ENCODE measurements at regions not wholly inside any gene's neighbourhood (a gene's known extent, or its start where the extent isn't known, plus 50 kb on each side); places are given as distances from the start of the nearest gene placed in this dataset.

GRCh38 chr12:116628989-116629388, 69.8 kb downstream of the MAP1LC3B2 start:
- H3K4me3 ChIP-seq (ENCODE audit: low read length), result no peak overlapping the region
- intact Hi-C loops (cut with DNase I, micrococcal nuclease), result no loop called here
- CTCF ChIA-PET, result no interaction called here

DNA sequence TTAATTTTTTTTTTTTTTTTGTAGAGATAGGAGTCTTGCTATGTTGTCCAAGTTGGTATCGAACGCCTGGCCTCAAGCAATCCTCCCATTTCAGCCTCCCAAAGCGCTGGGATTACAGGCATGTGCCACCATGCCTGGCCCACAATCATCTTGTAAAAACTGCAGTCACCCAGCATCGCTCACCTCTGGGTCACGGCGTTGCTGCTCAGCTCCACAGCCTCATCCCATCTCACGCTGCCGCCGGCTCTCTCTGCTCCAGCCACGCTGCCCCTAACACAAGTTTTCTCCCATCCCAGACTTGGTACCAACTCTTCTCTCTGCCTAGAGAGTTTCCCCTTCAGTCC, 69.2 kb downstream of the MAP1LC3B2 start:
- H3K4me1 Mint-ChIP-seq (ENCODE audit: low read depth), result no peaks in the 10 kb centered on the region
- intact Hi-C loops (cut with DNase I, micrococcal nuclease), result no loop called here
- no peak overlapping the region for H3K4me3 Mint-ChIP-seq
- Histone ChIP-seq H3K4me3 (ENCODE audit: low read length) (no peak overlapping the region), H3K4me1 (ENCODE audit: insufficient read depth, low read length) (no peaks in the 10 kb centered on the region), H3K36me3 (ENCODE audit: insufficient read depth, low read length) (no peaks in the 10 kb centered on the region), H3K27me3 (ENCODE audit: control insufficient read depth in 1 of 2, insufficient read depth in 2 of 2, low read length in 2 of 2) (peaks cover 4 to 5% of the 10 kb centered on the region in 2 experiments), H3K9me3 (ENCODE audit: control insufficient read depth in 1 of 2, insufficient read depth in 1 of 2, low read length in 2 of 2) (peaks cover 0 to 9% of the 10 kb centered on the region in 2 experiments), H3K27ac (ENCODE audit: low read depth in 1 of 2, low read length in 2 of 2) (no peak overlapping the region)
- H3K36me3 Mint-ChIP-seq (ENCODE audit: low read depth), result no peaks in the 10 kb centered on the region
- ATAC-seq (ENCODE audit: poor library complexity), result no peak
- DNase-seq, result no peak
- H3K27me3 Mint-ChIP-seq, result peaks cover 16% of the 10 kb centered on the region
- H3K27ac Mint-ChIP-seq, result no peak overlapping the region
- H3K9me3 Mint-ChIP-seq, result no peaks in the 10 kb centered on the region
- ChIA-PET POLR2A (no interaction called here), CTCF (no interaction called here)
- no peak for TF ChIP-seq CTCF (IDR thresholded peaks at IDR 0.05)

More at GRCh38 chr12:116628989-116629388, 69.8 kb downstream of the MAP1LC3B2 start:
- no peaks in the 10 kb centered on the region for H3K4me1 ChIP-seq (ENCODE audit: insufficient read depth, low read length)
- POLR2A ChIA-PET, result no interaction called here
- no peak overlapping the region for H3K27ac ChIP-seq (ENCODE audit: low read depth in 1 of 2, low read length in 2 of 2)
- ATAC-seq (ENCODE audit: poor library complexity) (no peak), DNase-seq (no peak)
- Mint-ChIP-seq H3K36me3 (ENCODE audit: low read depth) (no peaks in the 10 kb centered on the region), H3K4me1 (ENCODE audit: low read depth) (no peaks in the 10 kb centered on the region), H3K9me3 (no peaks in the 10 kb centered on the region), H3K27ac (no peak overlapping the region), H3K4me3 (no peak overlapping the region), H3K27me3 (peaks cover 20% of the 10 kb centered on the region)
- H3K36me3 ChIP-seq (ENCODE audit: insufficient read depth, low read length), result no peaks in the 10 kb centered on the region
- no peak for TF ChIP-seq CTCF (IDR thresholded peaks at IDR 0.05)
- H3K9me3 ChIP-seq (ENCODE audit: control insufficient read depth in 1 of 2, insufficient read depth in 1 of 2, low read length in 2 of 2), result peaks cover 0 to 4% of the 10 kb centered on the region in 2 experiments
- peaks cover 4 to 5% of the 10 kb centered on the region in 2 experiments for H3K27me3 ChIP-seq (ENCODE audit: control insufficient read depth in 1 of 2, insufficient read depth in 2 of 2, low read length in 2 of 2)

All from CD4-positive, alpha-beta T cell (primary cell).